ENCODE measurements at regions not wholly inside any gene's neighbourhood (a gene's known extent, or its start where the extent isn't known, plus 50 kb on each side); places are given as distances from the start of the nearest gene placed in this dataset.

GRCh38 chr12:83856803-83857202 lies 1055.8 kb downstream of the SLC6A15 start:
- no peak for ATAC-seq

GRCh38 chr12:83850531-83850930 lies 1062.1 kb downstream of the SLC6A15 start:
- ATAC-seq: no peak

More at GRCh38 chr12:83856803-83857202, 1055.8 kb downstream of the SLC6A15 start:
- TF ChIP-seq CSDC2 (CRISPR knock-in tag; IDR thresholded peaks at IDR 0.05) (no peak), ZFP3 (CRISPR knock-in tag; IDR thresholded peaks at IDR 0.05) (no peak)

DNA sequence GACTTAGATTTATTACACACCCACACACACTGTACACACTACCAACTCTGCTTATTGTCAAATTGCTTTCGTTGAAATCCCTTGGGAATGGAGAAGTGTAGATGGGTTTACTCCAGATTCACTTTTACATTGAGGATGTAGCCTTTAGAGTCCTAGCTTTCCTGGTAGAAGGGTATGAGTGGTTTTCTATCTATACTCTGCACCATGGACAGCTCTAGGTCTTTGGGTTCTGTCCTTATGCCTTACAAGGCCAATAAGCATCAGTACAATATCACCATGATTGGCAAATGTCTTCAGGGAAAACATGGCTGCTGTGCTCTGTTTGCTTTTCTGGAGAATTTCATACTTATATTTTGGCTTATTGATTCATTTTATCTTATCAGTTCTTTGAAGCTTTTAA lies 1063.9 kb downstream of the SLC6A15 start:
- TF ChIP-seq, protein P1, sequence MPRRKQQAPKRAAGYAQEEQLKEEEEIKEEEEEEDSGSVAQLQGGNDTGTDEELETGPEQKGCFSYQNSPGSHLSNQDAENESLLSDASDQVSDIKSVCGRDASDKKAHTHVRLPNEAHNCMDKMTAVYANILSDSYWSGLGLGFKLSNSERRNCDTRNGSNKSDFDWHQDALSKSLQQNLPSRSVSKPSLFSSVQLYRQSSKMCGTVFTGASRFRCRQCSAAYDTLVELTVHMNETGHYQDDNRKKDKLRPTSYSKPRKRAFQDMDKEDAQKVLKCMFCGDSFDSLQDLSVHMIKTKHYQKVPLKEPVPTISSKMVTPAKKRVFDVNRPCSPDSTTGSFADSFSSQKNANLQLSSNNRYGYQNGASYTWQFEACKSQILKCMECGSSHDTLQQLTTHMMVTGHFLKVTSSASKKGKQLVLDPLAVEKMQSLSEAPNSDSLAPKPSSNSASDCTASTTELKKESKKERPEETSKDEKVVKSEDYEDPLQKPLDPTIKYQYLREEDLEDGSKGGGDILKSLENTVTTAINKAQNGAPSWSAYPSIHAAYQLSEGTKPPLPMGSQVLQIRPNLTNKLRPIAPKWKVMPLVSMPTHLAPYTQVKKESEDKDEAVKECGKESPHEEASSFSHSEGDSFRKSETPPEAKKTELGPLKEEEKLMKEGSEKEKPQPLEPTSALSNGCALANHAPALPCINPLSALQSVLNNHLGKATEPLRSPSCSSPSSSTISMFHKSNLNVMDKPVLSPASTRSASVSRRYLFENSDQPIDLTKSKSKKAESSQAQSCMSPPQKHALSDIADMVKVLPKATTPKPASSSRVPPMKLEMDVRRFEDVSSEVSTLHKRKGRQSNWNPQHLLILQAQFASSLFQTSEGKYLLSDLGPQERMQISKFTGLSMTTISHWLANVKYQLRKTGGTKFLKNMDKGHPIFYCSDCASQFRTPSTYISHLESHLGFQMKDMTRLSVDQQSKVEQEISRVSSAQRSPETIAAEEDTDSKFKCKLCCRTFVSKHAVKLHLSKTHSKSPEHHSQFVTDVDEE (CRISPR knock-in tag; IDR thresholded peaks at IDR 0.05): no peak
- no peak for TF ChIP-seq BACH2 (CRISPR knock-in tag; IDR thresholded peaks at IDR 0.05; ENCODE audit: borderline replicate concordance)
- no peak for TF ChIP-seq ZNF565 (CRISPR knock-in tag; conservative IDR thresholded peaks at IDR 0.05; ENCODE audit: low read depth)
- no peak for TF ChIP-seq ZFP30 (CRISPR knock-in tag; IDR thresholded peaks at IDR 0.05)
- TF ChIP-seq ZNF8 (CRISPR knock-in tag; IDR thresholded peaks at IDR 0.05): no peak
- TF ChIP-seq GLIS3 (CRISPR knock-in tag; IDR thresholded peaks at IDR 0.05): no peak
- no peak for TF ChIP-seq OSR1 (CRISPR knock-in tag; IDR thresholded peaks at IDR 0.05)
- TF ChIP-seq SNAI2 (CRISPR knock-in tag; IDR thresholded peaks at IDR 0.05): no peak
- TF ChIP-seq POU6F1 (CRISPR knock-in tag; IDR thresholded peaks at IDR 0.05; ENCODE audit: borderline replicate concordance, low read depth): no peak
- no peak for TF ChIP-seq ZFP3 (CRISPR knock-in tag; IDR thresholded peaks at IDR 0.05)
- TF ChIP-seq RARB (CRISPR knock-in tag; IDR thresholded peaks at IDR 0.05): no peak
- no peak for TF ChIP-seq PPARA (CRISPR knock-in tag; IDR thresholded peaks at IDR 0.05; ENCODE audit: borderline replicate concordance)
- no peak for TF ChIP-seq ZC3H10 (CRISPR knock-in tag; IDR thresholded peaks at IDR 0.05)
- TF ChIP-seq ZNF70 (CRISPR knock-in tag; IDR thresholded peaks at IDR 0.05): no peak
- no peak for ATAC-seq

More at GRCh38 chr12:83850531-83850930, 1062.1 kb downstream of the SLC6A15 start:
- TF ChIP-seq TOX (CRISPR knock-in tag; IDR thresholded peaks at IDR 0.05; ENCODE audit: borderline replicate concordance) (no peak), ZFP30 (CRISPR knock-in tag; IDR thresholded peaks at IDR 0.05) (no peak), ZC3H10 (CRISPR knock-in tag; IDR thresholded peaks at IDR 0.05) (no peak), TCF4 (CRISPR knock-in tag; IDR thresholded peaks at IDR 0.05; ENCODE audit: borderline replicate concordance) (no peak), ZNF70 (CRISPR knock-in tag; IDR thresholded peaks at IDR 0.05) (no peak), PPARA (CRISPR knock-in tag; IDR thresholded peaks at IDR 0.05; ENCODE audit: borderline replicate concordance) (no peak)

DNA sequence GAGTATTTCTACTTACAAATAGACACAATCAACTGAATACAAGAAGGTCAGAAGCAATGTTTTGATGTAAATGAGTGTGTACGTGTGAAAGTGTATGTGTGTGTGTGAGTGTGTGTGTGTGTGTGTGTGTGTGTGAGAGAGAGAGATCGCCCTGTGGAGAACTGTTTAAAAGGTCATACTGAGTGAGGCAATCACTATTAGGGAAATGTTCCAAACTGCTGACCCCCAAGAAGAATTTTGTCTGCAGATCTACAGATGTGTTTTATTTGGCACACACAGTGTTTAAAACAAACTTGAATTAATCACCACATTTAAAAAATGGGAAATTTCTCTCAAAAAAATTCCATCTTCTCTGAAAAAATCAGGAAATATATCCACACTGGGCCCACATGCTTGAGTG lies 1069.1 kb downstream of the SLC6A15 start:
- ATAC-seq: no peak

GRCh38 chr12:83841620-83842019 lies 1071.0 kb downstream of the SLC6A15 start:
- no peak for TF ChIP-seq POU6F1 (CRISPR knock-in tag; IDR thresholded peaks at IDR 0.05; ENCODE audit: borderline replicate concordance, low read depth)
- no peak for TF ChIP-seq CSDC2 (CRISPR knock-in tag; IDR thresholded peaks at IDR 0.05)
- TF ChIP-seq, protein P2, sequence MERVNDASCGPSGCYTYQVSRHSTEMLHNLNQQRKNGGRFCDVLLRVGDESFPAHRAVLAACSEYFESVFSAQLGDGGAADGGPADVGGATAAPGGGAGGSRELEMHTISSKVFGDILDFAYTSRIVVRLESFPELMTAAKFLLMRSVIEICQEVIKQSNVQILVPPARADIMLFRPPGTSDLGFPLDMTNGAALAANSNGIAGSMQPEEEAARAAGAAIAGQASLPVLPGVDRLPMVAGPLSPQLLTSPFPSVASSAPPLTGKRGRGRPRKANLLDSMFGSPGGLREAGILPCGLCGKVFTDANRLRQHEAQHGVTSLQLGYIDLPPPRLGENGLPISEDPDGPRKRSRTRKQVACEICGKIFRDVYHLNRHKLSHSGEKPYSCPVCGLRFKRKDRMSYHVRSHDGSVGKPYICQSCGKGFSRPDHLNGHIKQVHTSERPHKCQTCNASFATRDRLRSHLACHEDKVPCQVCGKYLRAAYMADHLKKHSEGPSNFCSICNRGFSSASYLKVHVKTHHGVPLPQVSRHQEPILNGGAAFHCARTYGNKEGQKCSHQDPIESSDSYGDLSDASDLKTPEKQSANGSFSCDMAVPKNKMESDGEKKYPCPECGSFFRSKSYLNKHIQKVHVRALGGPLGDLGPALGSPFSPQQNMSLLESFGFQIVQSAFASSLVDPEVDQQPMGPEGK (CRISPR knock-in tag; IDR thresholded peaks at IDR 0.05; ENCODE audit: borderline replicate concordance): no peak
- peak; percentile 27; the same call in 1 of the 3 replicates for ATAC-seq

More for the DNA sequence above, 1069.1 kb downstream of the SLC6A15 start:
- TF ChIP-seq GLIS3 (CRISPR knock-in tag; IDR thresholded peaks at IDR 0.05) (no peak), ESRRG (CRISPR knock-in tag; IDR thresholded peaks at IDR 0.05) (no peak), ARNTL (CRISPR knock-in tag; IDR thresholded peaks at IDR 0.05; ENCODE audit: borderline replicate concordance, low read depth) (no peak), PPARA (CRISPR knock-in tag; IDR thresholded peaks at IDR 0.05; ENCODE audit: borderline replicate concordance) (no peak)
- TF ChIP-seq, protein P3, sequence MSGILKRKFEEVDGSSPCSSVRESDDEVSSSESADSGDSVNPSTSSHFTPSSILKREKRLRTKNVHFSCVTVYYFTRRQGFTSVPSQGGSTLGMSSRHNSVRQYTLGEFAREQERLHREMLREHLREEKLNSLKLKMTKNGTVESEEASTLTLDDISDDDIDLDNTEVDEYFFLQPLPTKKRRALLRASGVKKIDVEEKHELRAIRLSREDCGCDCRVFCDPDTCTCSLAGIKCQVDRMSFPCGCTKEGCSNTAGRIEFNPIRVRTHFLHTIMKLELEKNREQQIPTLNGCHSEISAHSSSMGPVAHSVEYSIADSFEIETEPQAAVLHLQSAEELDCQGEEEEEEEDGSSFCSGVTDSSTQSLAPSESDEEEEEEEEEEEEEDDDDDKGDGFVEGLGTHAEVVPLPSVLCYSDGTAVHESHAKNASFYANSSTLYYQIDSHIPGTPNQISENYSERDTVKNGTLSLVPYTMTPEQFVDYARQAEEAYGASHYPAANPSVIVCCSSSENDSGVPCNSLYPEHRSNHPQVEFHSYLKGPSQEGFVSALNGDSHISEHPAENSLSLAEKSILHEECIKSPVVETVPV (CRISPR knock-in tag; IDR thresholded peaks at IDR 0.05): no peak

Measured in SK-N-SH treated with all-trans-retinoic acid at 6 μM for 48 hours (cell line).